ENCODE measurements at regions not wholly inside any gene's neighbourhood (a gene's known extent, or its start where the extent isn't known, plus 50 kb on each side); places are given as distances from the start of the nearest gene placed in this dataset.
A peak's percentile ranks its signal among the peaks of the same experiment; 100 is the strongest.

DNA sequence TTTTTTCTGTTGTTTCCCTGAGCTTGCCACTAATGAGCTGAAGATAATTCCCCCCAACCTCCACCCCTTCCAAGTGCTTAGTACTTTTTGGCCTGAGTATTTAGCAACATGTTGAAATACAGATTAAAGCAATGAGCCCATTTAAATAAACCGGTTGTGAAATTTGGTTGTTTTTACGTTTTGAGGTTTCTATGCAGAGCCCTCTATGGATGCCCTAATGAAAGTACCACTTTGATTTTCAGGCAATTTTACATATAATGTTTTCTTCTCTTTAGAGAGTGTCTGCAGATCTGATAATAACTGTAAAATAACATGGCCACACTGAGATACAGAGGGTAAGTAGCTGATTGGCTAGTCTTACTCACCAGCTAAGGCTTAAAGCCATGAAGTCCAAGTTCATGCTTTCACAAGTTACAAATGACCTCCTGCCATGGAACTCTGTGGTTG lies 139.4 kb upstream of the SLC7A14 start:
- H3K4me1 Mint-ChIP-seq = peaks cover 26% of the 10 kb centered on the region
- TF ChIP-seq, protein P1, sequence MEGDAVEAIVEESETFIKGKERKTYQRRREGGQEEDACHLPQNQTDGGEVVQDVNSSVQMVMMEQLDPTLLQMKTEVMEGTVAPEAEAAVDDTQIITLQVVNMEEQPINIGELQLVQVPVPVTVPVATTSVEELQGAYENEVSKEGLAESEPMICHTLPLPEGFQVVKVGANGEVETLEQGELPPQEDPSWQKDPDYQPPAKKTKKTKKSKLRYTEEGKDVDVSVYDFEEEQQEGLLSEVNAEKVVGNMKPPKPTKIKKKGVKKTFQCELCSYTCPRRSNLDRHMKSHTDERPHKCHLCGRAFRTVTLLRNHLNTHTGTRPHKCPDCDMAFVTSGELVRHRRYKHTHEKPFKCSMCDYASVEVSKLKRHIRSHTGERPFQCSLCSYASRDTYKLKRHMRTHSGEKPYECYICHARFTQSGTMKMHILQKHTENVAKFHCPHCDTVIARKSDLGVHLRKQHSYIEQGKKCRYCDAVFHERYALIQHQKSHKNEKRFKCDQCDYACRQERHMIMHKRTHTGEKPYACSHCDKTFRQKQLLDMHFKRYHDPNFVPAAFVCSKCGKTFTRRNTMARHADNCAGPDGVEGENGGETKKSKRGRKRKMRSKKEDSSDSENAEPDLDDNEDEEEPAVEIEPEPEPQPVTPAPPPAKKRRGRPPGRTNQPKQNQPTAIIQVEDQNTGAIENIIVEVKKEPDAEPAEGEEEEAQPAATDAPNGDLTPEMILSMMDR (IDR thresholded peaks at IDR 0.05; ENCODE audit: unreplicated experiment in 3 of 3) = no peak
- H3K36me3 Mint-ChIP-seq (ENCODE audit: low read depth) = no peaks in the 10 kb centered on the region
- H3K27me3 Mint-ChIP-seq (ENCODE audit: low read depth) = no peaks in the 10 kb centered on the region
- H3K4me3 Mint-ChIP-seq = no peak overlapping the region
- H3K27ac Mint-ChIP-seq = peak overlapping the region in 2 of 3 experiments; percentile 4 to 53
- no peaks in the 10 kb centered on the region for H3K9me3 Mint-ChIP-seq

DNA sequence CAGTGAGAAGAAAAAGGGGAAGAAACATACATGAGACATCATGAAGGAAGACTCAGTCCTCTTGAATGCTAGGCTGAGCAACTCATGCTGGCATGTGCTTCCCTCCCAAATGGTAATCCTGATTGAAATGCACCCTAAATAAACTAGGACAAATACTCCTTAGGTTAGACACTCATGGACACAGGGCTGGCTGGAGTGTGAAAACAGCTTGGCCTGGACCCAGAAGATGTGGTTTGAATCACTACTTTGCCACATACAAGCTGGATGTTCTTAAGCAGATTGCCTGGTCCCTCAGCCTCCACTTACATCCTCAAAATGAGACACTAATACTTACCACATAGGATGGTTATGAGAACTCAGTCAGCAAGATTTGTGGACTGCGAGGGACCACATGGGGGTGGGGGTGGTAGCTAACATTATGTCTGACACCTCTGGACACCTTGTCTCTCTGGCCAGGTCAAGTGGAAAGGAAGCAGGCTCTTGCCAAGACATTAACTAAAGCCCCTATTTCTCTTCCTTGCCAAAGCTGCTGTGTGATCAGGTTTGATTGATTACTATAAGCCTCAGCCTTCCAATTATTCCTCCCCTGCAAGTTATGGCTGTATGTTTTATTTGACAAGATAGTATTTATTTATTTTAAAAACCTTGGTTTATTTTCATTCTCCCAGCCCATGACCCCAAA lies 138.9 kb upstream of the SLC7A14 start:
- peaks cover 21% of the 10 kb centered on the region for H3K4me1 Mint-ChIP-seq
- peak overlapping the region; percentile 4 to 53 (median 48) for H3K27ac Mint-ChIP-seq
- no peaks in the 10 kb centered on the region for H3K9me3 Mint-ChIP-seq
- H3K36me3 Mint-ChIP-seq (ENCODE audit: low read depth) = no peaks in the 10 kb centered on the region
- H3K27me3 Mint-ChIP-seq (ENCODE audit: low read depth) = no peaks in the 10 kb centered on the region
- TF ChIP-seq, protein P1 (IDR thresholded peaks at IDR 0.05; ENCODE audit: unreplicated experiment in 3 of 3) = no peak
- H3K4me3 Mint-ChIP-seq = no peak overlapping the region

DNA sequence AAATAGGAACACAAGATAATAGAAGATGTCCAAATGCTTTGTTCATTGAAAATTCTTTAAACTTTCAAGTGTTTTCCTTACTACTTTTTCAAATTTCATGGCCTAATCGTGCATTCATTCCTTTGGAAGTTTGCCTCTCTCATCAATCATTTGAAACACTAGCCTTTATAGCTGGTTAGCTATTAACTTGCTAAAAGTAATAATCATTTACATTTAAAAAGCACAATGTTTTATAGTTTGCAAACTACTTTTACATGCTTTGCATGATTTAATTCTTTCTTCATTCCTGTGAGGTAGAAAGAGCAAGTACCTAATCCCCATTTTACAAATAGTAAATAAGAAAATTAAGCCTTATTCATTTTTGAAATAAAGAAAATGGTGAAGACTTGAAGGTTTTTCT lies 137.4 kb upstream of the SLC7A14 start:
- Mint-ChIP-seq H3K27me3 (ENCODE audit: low read depth) (no peaks in the 10 kb centered on the region), H3K4me3 (no peak overlapping the region), H3K9me3 (peaks cover 4% of the 10 kb centered on the region), H3K27ac (peak overlapping the region in 2 of 3 experiments; percentile 4 to 48), H3K4me1 (peaks cover 21% of the 10 kb centered on the region), H3K36me3 (ENCODE audit: low read depth) (no peaks in the 10 kb centered on the region)
- TF ChIP-seq, protein P1 (IDR thresholded peaks at IDR 0.05; ENCODE audit: unreplicated experiment in 3 of 3) = no peak

GRCh38 chr3:170721563-170721962 lies 135.7 kb upstream of the SLC7A14 start:
- H3K4me1 Mint-ChIP-seq = peaks cover 21% of the 10 kb centered on the region
- H3K36me3 Mint-ChIP-seq (ENCODE audit: low read depth) = no peaks in the 10 kb centered on the region
- no peak overlapping the region for H3K4me3 Mint-ChIP-seq
- H3K27me3 Mint-ChIP-seq (ENCODE audit: low read depth) = no peaks in the 10 kb centered on the region
- TF ChIP-seq, protein P1 (IDR thresholded peaks at IDR 0.05; ENCODE audit: unreplicated experiment in 3 of 3) = no peak
- peaks cover 6% of the 10 kb centered on the region for H3K9me3 Mint-ChIP-seq
- H3K27ac Mint-ChIP-seq = peak overlapping the region in 1 of 3 experiments; percentile 51

DNA sequence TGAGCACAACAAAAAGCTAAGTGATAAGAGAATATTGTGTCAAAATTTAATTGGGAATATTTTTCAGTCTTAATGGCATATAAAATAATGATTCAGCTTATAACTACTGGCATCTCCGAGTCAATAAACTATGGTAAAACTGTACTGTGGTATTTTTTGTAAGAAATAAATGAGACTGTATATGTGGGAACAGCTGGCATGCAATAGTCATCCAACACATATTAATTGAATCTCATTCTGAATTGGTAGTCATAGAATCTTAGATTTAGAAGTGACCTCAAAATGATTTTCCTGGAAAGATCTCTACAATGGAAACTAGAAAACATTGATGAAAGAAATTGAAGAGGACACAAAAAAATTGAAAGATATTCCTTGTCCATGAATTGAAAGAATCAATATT lies 133.4 kb upstream of the SLC7A14 start:
- H3K27ac Mint-ChIP-seq = no peak overlapping the region
- peaks cover 12% of the 10 kb centered on the region for H3K9me3 Mint-ChIP-seq
- TF ChIP-seq, protein P1 (IDR thresholded peaks at IDR 0.05; ENCODE audit: unreplicated experiment in 3 of 3) = no peak
- H3K36me3 Mint-ChIP-seq (ENCODE audit: low read depth) = peaks cover 4% of the 10 kb centered on the region
- no peak overlapping the region for H3K4me3 Mint-ChIP-seq
- H3K4me1 Mint-ChIP-seq = peaks cover 9% of the 10 kb centered on the region
- no peaks in the 10 kb centered on the region for H3K27me3 Mint-ChIP-seq (ENCODE audit: low read depth)

DNA sequence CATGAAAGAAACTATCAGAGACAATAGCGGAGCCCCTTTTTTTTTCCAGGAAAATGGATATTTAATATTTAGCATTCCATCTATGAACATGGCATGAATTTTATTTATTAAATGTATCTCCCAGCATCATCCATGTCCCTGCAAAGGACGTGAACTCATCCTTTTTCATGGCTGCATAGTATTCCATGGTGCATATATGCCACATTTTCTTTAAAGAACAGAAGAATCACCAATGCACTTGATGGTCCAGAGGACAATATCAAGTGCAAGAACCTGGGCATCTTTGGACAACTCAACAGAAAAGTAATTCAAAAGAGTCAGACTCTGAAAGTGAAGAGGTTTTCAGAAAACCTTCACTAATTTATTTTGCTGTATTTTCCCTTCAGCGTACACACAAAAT lies 133.0 kb upstream of the SLC7A14 start:
- Mint-ChIP-seq H3K27ac (no peak overlapping the region), H3K36me3 (ENCODE audit: low read depth) (peaks cover 4% of the 10 kb centered on the region), H3K4me1 (peaks cover 4% of the 10 kb centered on the region), H3K27me3 (ENCODE audit: low read depth) (no peaks in the 10 kb centered on the region), H3K9me3 (peaks cover 12% of the 10 kb centered on the region), H3K4me3 (no peak overlapping the region)
- TF ChIP-seq, protein P1 (IDR thresholded peaks at IDR 0.05; ENCODE audit: unreplicated experiment in 3 of 3) = no peak
